ENCODE measurements at regions not wholly inside any gene's neighbourhood (a gene's known extent, or its start where the extent isn't known, plus 50 kb on each side); places are given as distances from the start of the nearest gene placed in this dataset.

DNA sequence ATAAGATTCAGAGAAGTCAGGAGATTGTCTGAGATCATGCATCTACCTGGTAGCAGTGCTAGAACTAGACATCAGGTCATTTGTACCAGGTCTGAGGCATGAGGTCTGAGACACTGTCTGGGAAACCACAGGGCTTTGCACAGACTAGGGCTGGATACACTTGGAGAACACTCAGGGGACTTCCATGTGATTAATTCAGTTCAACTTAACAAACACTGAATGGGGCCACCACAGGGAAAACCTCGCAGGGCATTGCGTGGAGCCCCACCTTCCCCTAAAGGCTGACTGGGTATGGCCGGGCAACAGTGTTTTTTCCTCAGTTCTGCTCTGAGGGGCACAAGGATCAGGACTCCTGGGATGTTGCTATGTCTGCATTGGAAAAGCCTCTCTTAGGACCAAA is 86.5 kb upstream of the WARS2 start:
- no peaks in the 10 kb centered on the region for H3K4me1 ChIP-seq (ENCODE audit: control insufficient read depth in 2 of 2, insufficient read depth in 2 of 2, low read length in 2 of 2)
- H3K4me3 ChIP-seq (ENCODE audit: control extremely low read depth in 1 of 5, extremely low read depth in 1 of 5, insufficient read depth in 1 of 5, low read depth in 2 of 5, low read length in 4 of 5) = no peak overlapping the region
- ChIA-PET POLR2A (no interaction called here), CTCF (no interaction called here)
- no peaks in the 10 kb centered on the region for H3K9me3 Mint-ChIP-seq (ENCODE audit: insufficient read depth)
- no peak overlapping the region for H3K9ac ChIP-seq (ENCODE audit: low read length)
- H3K27me3 Mint-ChIP-seq = no peaks in the 10 kb centered on the region
- H3K27me3 ChIP-seq (replicated peaks in 1 of 4; ENCODE audit: control extremely low read depth in 1 of 4, control insufficient read depth in 3 of 4, insufficient read depth in 4 of 4, low read length in 3 of 4) = no peaks in the 10 kb centered on the region
- no peaks in the 10 kb centered on the region for H3K9me3 ChIP-seq (ENCODE audit: control extremely low read depth in 1 of 3, control insufficient read depth in 2 of 3, insufficient read depth in 1 of 3, low read length in 2 of 3)
- intact Hi-C loops (cut with micrococcal nuclease) = no loop called here
- H3K79me2 ChIP-seq (ENCODE audit: control insufficient read depth, insufficient read depth, low read length) = no peaks in the 10 kb centered on the region
- TF ChIP-seq EZH2 (IDR thresholded peaks at IDR 0.05; ENCODE audit: borderline replicate concordance, insufficient read depth, low read depth, low read length, poor library complexity, severe bottlenecking) = no peak
- TF ChIP-seq, protein P1, sequence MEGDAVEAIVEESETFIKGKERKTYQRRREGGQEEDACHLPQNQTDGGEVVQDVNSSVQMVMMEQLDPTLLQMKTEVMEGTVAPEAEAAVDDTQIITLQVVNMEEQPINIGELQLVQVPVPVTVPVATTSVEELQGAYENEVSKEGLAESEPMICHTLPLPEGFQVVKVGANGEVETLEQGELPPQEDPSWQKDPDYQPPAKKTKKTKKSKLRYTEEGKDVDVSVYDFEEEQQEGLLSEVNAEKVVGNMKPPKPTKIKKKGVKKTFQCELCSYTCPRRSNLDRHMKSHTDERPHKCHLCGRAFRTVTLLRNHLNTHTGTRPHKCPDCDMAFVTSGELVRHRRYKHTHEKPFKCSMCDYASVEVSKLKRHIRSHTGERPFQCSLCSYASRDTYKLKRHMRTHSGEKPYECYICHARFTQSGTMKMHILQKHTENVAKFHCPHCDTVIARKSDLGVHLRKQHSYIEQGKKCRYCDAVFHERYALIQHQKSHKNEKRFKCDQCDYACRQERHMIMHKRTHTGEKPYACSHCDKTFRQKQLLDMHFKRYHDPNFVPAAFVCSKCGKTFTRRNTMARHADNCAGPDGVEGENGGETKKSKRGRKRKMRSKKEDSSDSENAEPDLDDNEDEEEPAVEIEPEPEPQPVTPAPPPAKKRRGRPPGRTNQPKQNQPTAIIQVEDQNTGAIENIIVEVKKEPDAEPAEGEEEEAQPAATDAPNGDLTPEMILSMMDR (IDR thresholded peaks at IDR 0.05) = no peak
- no peak overlapping the region for H2AFZ ChIP-seq (ENCODE audit: insufficient read depth, low read depth, low read length, poor library complexity, severe bottlenecking)
- H4K20me1 ChIP-seq (ENCODE audit: control insufficient read depth, insufficient read depth, low read length, poor library complexity, severe bottlenecking) = no peaks in the 10 kb centered on the region
- no peak overlapping the region for H3K4me2 ChIP-seq (replicated peaks; ENCODE audit: low read depth, low read length, poor library complexity, severe bottlenecking)
- H3K4me3 Mint-ChIP-seq = no peak overlapping the region
- ATAC-seq (ENCODE audit: low read depth) = no peak
- no peaks in the 10 kb centered on the region for H3K36me3 ChIP-seq (replicated peaks in 1 of 2; ENCODE audit: control extremely low read depth in 1 of 2, control insufficient read depth in 1 of 2, extremely low read depth in 1 of 2, insufficient read depth in 2 of 2, low read length in 1 of 2)
- H3K27ac Mint-ChIP-seq = no peak overlapping the region
- WGBS (ENCODE audit: insufficient coverage) = 89% methylated on average over 3 of the region's 3 CpGs
- H3K4me1 Mint-ChIP-seq = peaks cover 3% of the 10 kb centered on the region
- no peak overlapping the region for H3K27ac ChIP-seq (ENCODE audit: low read length in 2 of 2)
- DNase-seq = no peak

DNA sequence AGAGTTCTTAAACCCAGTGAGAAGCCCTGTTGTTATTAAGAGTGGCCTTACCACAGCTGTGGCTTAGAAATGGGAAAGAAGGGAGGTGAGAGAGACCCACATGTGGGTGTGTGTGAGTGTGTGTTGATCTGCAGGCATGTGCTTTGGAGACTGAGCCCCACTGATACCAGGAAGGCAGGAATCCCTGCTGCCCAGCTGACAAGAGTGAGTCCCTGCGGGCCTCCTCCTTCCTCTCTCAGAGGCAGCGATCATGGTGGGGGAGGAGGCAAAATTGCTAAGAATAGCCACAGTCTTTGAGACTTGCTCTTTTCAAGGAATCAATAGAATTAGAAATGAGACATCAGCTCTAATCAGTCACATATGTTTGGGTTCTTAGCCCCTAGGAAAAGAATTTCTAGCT is 87.0 kb upstream of the WARS2 start:
- ChIA-PET CTCF (no interaction called here), POLR2A (no interaction called here)
- Histone ChIP-seq H3K79me2 (ENCODE audit: control insufficient read depth, insufficient read depth, low read length) (no peaks in the 10 kb centered on the region), H3K4me2 (replicated peaks; ENCODE audit: low read depth, low read length, poor library complexity, severe bottlenecking) (no peak overlapping the region), H3K4me1 (ENCODE audit: control insufficient read depth in 2 of 2, insufficient read depth in 2 of 2, low read length in 2 of 2) (no peaks in the 10 kb centered on the region), H3K27ac (ENCODE audit: low read length in 2 of 2) (no peak overlapping the region), H3K9ac (ENCODE audit: low read length) (no peak overlapping the region), H3K27me3 (replicated peaks in 1 of 4; ENCODE audit: control extremely low read depth in 1 of 4, control insufficient read depth in 3 of 4, insufficient read depth in 4 of 4, low read length in 3 of 4) (no peaks in the 10 kb centered on the region), H2AFZ (ENCODE audit: insufficient read depth, low read depth, low read length, poor library complexity, severe bottlenecking) (no peak overlapping the region), H3K4me3 (ENCODE audit: control extremely low read depth in 1 of 5, extremely low read depth in 1 of 5, insufficient read depth in 1 of 5, low read depth in 2 of 5, low read length in 4 of 5) (no peak overlapping the region), H4K20me1 (ENCODE audit: control insufficient read depth, insufficient read depth, low read length, poor library complexity, severe bottlenecking) (no peaks in the 10 kb centered on the region), H3K9me3 (ENCODE audit: control extremely low read depth in 1 of 3, control insufficient read depth in 2 of 3, insufficient read depth in 1 of 3, low read length in 2 of 3) (no peaks in the 10 kb centered on the region), H3K36me3 (replicated peaks in 1 of 2; ENCODE audit: control extremely low read depth in 1 of 2, control insufficient read depth in 1 of 2, extremely low read depth in 1 of 2, insufficient read depth in 2 of 2, low read length in 1 of 2) (no peaks in the 10 kb centered on the region)
- H3K27me3 Mint-ChIP-seq = no peaks in the 10 kb centered on the region
- no peak overlapping the region for H3K4me3 Mint-ChIP-seq
- no peak overlapping the region for H3K27ac Mint-ChIP-seq
- DNase-seq (no peak), ATAC-seq (ENCODE audit: low read depth) (no peak)
- H3K4me1 Mint-ChIP-seq = no peaks in the 10 kb centered on the region
- H3K9me3 Mint-ChIP-seq (ENCODE audit: insufficient read depth) = no peaks in the 10 kb centered on the region
- TF ChIP-seq, protein P1 (IDR thresholded peaks at IDR 0.05) = no peak
- no peak for TF ChIP-seq EZH2 (IDR thresholded peaks at IDR 0.05; ENCODE audit: borderline replicate concordance, insufficient read depth, low read depth, low read length, poor library complexity, severe bottlenecking)
- no CpG with 5 or more reads among the region's 2 CpGs for WGBS (ENCODE audit: insufficient coverage)
- intact Hi-C loops (cut with micrococcal nuclease) = no loop called here

All from B cell (primary cell).